Panc1 (cell line): ENCODE measurements at regions not wholly inside any gene's neighbourhood (a gene's known extent, or its start where the extent isn't known, plus 50 kb on each side); places are given as distances from the start of the nearest gene placed in this dataset.

Source experiments
- ATAC-seq: fragments of 200-7000 bp; cut with Tn5 transposase; 2 replicates; pipeline ENCODE4 v1.9.1; 2020; ENCODE audit warnings: mild to moderate bottlenecking, moderate library complexity
- BruUV-seq: library from RNA; stranded (reverse); fragments of 400-500 nt; replicated peaks from 2 replicates; lab custom pipeline; 2021; lab: Mats Ljungman, UMichigan
- CTCF ChIA-PET: fragments of 300-600 bp; sonication (Branson Sonifier 250); formaldehyde crosslinking; loops from one replicate; lab custom pipeline; 2022; ENCODE audit warnings: antibody characterized with exemption; lab: Charles Lee
- POLR2A ChIA-PET: fragments of 300-600 bp; sonication (Branson Sonifier 250); formaldehyde crosslinking; loops from one replicate; lab custom pipeline; 2022; ENCODE audit warnings: antibody characterized with exemption; lab: Charles Lee
- DNase-seq: peaks from one replicate; pipeline ENCODE4 v3.0.0-alpha.2; 2010; ENCODE audit warnings: low read depth, low spot score
- H3K27ac ChIP-seq: 2 replicates; pipeline ENCODE4 v1.5.1; 2011; ENCODE audit warnings: mild to moderate bottlenecking, low read length, inconsistent platforms
- H3K27me3 ChIP-seq: fragments of 200-500 bp; sonication (Bioruptor generic); 2 replicates; pipeline ENCODE4 v1.6.0; 2014; ENCODE audit warnings: low read length, inconsistent platforms; ENCODE audit not compliant: control insufficient read depth, insufficient read depth
- H3K36me3 ChIP-seq: fragments of 200-500 bp; sonication (Bioruptor generic); 2 replicates; pipeline ENCODE4 v1.5.1; 2014; ENCODE audit warnings: inconsistent platforms, mild to moderate bottlenecking, low read length, moderate library complexity; ENCODE audit not compliant: control insufficient read depth, insufficient read depth
- H3K4me1 ChIP-seq: 2 replicates; pipeline ENCODE4 v1.5.1; 2011; ENCODE audit warnings: inconsistent platforms, mild to moderate bottlenecking, low read length, moderate library complexity; ENCODE audit not compliant: control insufficient read depth, insufficient read depth
- H3K4me3 ChIP-seq, 2 experiments: 2 replicates each; pipeline ENCODE4 v1.5.1; 2011 to 2012; ENCODE audit warnings: low read depth in 2 of 2, low read length in 2 of 2, mild to moderate bottlenecking in 2 of 2, inconsistent platforms in 1 of 2, moderate library complexity in 1 of 2
- H3K9me3 ChIP-seq: fragments of 200-500 bp; sonication (Bioruptor generic); 2 replicates; pipeline ENCODE4 v1.5.1; 2014; ENCODE audit warnings: low read depth, mild to moderate bottlenecking, inconsistent platforms, low read length, moderate library complexity; ENCODE audit not compliant: control insufficient read depth, insufficient read depth
- POLR2AphosphoS5 ChIP-seq: IDR thresholded peaks from 2 replicates; pipeline ENCODE4 v1.6.1; 2012; ENCODE audit warnings: mild to moderate bottlenecking, low read depth, low read length, moderate library complexity
- REST ChIP-seq, 2 experiments: IDR thresholded peaks; 2 replicates each; pipeline ENCODE4 v1.6.1; 2011 to 2012; ENCODE audit warnings: low read depth in 2 of 2, control low read depth in 1 of 2, low read length in 1 of 2, mild to moderate bottlenecking in 1 of 2, moderate library complexity in 1 of 2; ENCODE audit not compliant: insufficient read depth in 1 of 2
- SIN3A ChIP-seq: IDR thresholded peaks from 2 replicates; pipeline ENCODE4 v1.6.1; 2012; ENCODE audit warnings: low read depth, mild to moderate bottlenecking, low read length, moderate library complexity, borderline replicate concordance; ENCODE audit not compliant: insufficient read depth
- TCF7L2 ChIP-seq: IDR thresholded peaks from 2 replicates; pipeline ENCODE4 v1.6.1; 2011; ENCODE audit warnings: mild to moderate bottlenecking, low read depth, low read length, inconsistent platforms
- in situ Hi-C: cut with HindIII; loops from 2 replicates; pipeline ENCODE4 v1.10.0; 2016; ENCODE audit warnings: low sequenced_read_pairs, low pct_unique_long_range_greater_than_20kb
- intact Hi-C: fragments of 100-400 bp; cut with micrococcal nuclease; formaldehyde crosslinking; loops from one replicate; pipeline ENCODE4 v1.10.0; 2022; ENCODE audit not compliant: unreplicated experiment
- TF ChIP-seq, protein P1 (sequence below): fragments of 450-650 bp; IDR thresholded peaks from 2 replicates; pipeline ENCODE4 v1.5.1; 2017; ENCODE audit warnings: mild to moderate bottlenecking

GRCh38 chr7:89797965-89798598 is 356.2 kb upstream of the STEAP1 start:
- ChIA-PET CTCF (no interaction called here), POLR2A (no interaction called here)
- Histone ChIP-seq H3K27ac (no peak overlapping the region), H3K4me1 (no peaks in the 10 kb centered on the region), H3K9me3 (no peaks in the 10 kb centered on the region), H3K4me3 (no peak overlapping the region), H3K27me3 (no peaks in the 10 kb centered on the region), H3K36me3 (no peaks in the 10 kb centered on the region)
- ATAC-seq (no peak), DNase-seq (no peak)
- intact Hi-C loops (no loop called here), in situ Hi-C loops (no loop called here)
- no TSS peak for BruUV-seq
- TF ChIP-seq POLR2AphosphoS5 (no peak), REST (IDR thresholded peaks at IDR 0.05; ENCODE audit: insufficient read depth in 1 of 2, low read depth in 2 of 2, low read length in 1 of 2) (no peak), TCF7L2 (no peak), SIN3A (no peak)
- TF ChIP-seq, protein P1, sequence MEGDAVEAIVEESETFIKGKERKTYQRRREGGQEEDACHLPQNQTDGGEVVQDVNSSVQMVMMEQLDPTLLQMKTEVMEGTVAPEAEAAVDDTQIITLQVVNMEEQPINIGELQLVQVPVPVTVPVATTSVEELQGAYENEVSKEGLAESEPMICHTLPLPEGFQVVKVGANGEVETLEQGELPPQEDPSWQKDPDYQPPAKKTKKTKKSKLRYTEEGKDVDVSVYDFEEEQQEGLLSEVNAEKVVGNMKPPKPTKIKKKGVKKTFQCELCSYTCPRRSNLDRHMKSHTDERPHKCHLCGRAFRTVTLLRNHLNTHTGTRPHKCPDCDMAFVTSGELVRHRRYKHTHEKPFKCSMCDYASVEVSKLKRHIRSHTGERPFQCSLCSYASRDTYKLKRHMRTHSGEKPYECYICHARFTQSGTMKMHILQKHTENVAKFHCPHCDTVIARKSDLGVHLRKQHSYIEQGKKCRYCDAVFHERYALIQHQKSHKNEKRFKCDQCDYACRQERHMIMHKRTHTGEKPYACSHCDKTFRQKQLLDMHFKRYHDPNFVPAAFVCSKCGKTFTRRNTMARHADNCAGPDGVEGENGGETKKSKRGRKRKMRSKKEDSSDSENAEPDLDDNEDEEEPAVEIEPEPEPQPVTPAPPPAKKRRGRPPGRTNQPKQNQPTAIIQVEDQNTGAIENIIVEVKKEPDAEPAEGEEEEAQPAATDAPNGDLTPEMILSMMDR: no peak

DNA sequence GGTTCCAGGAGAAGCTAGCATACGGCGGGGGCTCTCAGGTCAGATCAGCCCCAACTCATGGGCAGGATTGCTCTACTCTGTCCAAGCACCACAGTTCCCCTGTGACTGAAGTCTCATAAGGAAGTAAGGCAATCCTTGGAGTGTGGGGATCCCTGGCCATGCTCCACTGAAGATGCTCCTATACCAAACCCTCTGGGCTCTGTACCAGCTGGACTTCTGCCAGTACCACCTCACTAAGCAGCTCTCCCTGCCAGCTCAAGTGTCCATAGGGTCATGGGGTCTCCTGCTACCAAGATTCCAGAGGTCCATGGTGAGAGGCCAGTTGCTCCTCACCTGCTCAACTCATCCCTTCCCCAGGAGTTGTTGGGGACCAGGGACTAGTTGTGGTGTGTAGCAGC is 355.7 kb upstream of the STEAP1 start:
- in situ Hi-C loops (no loop called here), intact Hi-C loops (no loop called here)
- DNase-seq (no peak), ATAC-seq (no peak)
- no TSS peak for BruUV-seq
- H3K9me3 ChIP-seq: no peaks in the 10 kb centered on the region
- no peak overlapping the region for H3K4me3 ChIP-seq
- TF ChIP-seq POLR2AphosphoS5: no peak
- no peak for TF ChIP-seq TCF7L2
- TF ChIP-seq, protein P1: no peak
- TF ChIP-seq REST (IDR thresholded peaks at IDR 0.05; ENCODE audit: insufficient read depth in 1 of 2, low read depth in 2 of 2, low read length in 1 of 2): no peak
- no peak for TF ChIP-seq SIN3A
- ChIA-PET POLR2A (no interaction called here), CTCF (no interaction called here)
- H3K27ac ChIP-seq: no peak overlapping the region
- no peaks in the 10 kb centered on the region for H3K4me1 ChIP-seq
- no peaks in the 10 kb centered on the region for H3K27me3 ChIP-seq
- no peaks in the 10 kb centered on the region for H3K36me3 ChIP-seq
